Type B pancreatic cell (in vitro differentiated cells): ENCODE measurements at regions not wholly inside any gene's neighbourhood (a gene's known extent, or its start where the extent isn't known, plus 50 kb on each side); places are given as distances from the start of the nearest gene placed in this dataset.

Experiments
- DNase-seq: peaks from one replicate; pipeline ENCODE4 v3.0.0; 2021; ENCODE audit warnings: mixed read lengths; ENCODE audit not compliant: unreplicated experiment; ENCODE audit errors: extremely low spot score
- H3K27ac Mint-ChIP-seq: 2 replicates; pipeline ENCODE4 v1.8.0; 2021; ENCODE audit warnings: mild to moderate bottlenecking, mixed read lengths
- H3K27me3 Mint-ChIP-seq: 2 replicates; pipeline ENCODE4 v1.8.0; 2021; ENCODE audit warnings: mixed read lengths
- H3K36me3 Mint-ChIP-seq: 2 replicates; pipeline ENCODE4 v1.8.0; 2021; ENCODE audit warnings: mixed read lengths
- H3K4me1 Mint-ChIP-seq: one replicate; pipeline ENCODE4 v1.8.0; 2021; ENCODE audit warnings: mixed read lengths; ENCODE audit not compliant: unreplicated experiment
- H3K4me3 Mint-ChIP-seq: 2 replicates; pipeline ENCODE4 v1.8.0; 2021; ENCODE audit warnings: mild to moderate bottlenecking, mixed read lengths
- H3K9me3 Mint-ChIP-seq: 2 replicates; pipeline ENCODE4 v1.8.0; 2021; ENCODE audit warnings: mixed read lengths
- CTCF ChIP-seq: fragments of 200-600 bp; sonication (generic); conservative IDR thresholded peaks from 2 replicates; pipeline ENCODE4 v1.5.0; 2021; ENCODE audit warnings: antibody characterized with exemption, mild to moderate bottlenecking

- no peak overlapping the region for H3K4me3 Mint-ChIP-seq
- no peaks in the 10 kb centered on the region for H3K36me3 Mint-ChIP-seq
- no peak overlapping the region for H3K27ac Mint-ChIP-seq
- no peaks in the 10 kb centered on the region for H3K27me3 Mint-ChIP-seq
- no peaks in the 10 kb centered on the region for H3K9me3 Mint-ChIP-seq
- no peak for TF ChIP-seq CTCF
- DNase-seq: no peak
- no peaks in the 10 kb centered on the region for H3K4me1 Mint-ChIP-seq
Measured at GRCh38 chr7:18341756-18342155, 153.8 kb upstream of the HDAC9 start.

- Mint-ChIP-seq H3K27me3 (no peaks in the 10 kb centered on the region), H3K4me3 (no peak overlapping the region), H3K9me3 (no peaks in the 10 kb centered on the region), H3K36me3 (no peaks in the 10 kb centered on the region), H3K4me1 (no peaks in the 10 kb centered on the region), H3K27ac (no peak overlapping the region)
- TF ChIP-seq CTCF: no peak
- DNase-seq: no peak
Measured at GRCh38 chr7:18343047-18343446, 152.5 kb upstream of the HDAC9 start.

GRCh38 chr7:18344536-18344935 is 151.0 kb upstream of the HDAC9 start:
- Mint-ChIP-seq H3K27ac (no peak overlapping the region), H3K4me1 (no peaks in the 10 kb centered on the region), H3K9me3 (no peaks in the 10 kb centered on the region), H3K27me3 (no peaks in the 10 kb centered on the region), H3K4me3 (no peak overlapping the region), H3K36me3 (no peaks in the 10 kb centered on the region)
- DNase-seq: no peak
- no peak for TF ChIP-seq CTCF

GRCh38 chr7:18345641-18346234 is 149.8 kb upstream of the HDAC9 start:
- Mint-ChIP-seq H3K9me3 (no peaks in the 10 kb centered on the region), H3K4me3 (no peak overlapping the region), H3K27ac (no peak overlapping the region), H3K27me3 (no peaks in the 10 kb centered on the region), H3K36me3 (no peaks in the 10 kb centered on the region), H3K4me1 (no peaks in the 10 kb centered on the region)
- DNase-seq: no peak
- peak; percentile 94 for TF ChIP-seq CTCF

GRCh38 chr7:18347170-18347569 is 148.4 kb upstream of the HDAC9 start:
- TF ChIP-seq CTCF: no peak
- H3K9me3 Mint-ChIP-seq: no peaks in the 10 kb centered on the region
- no peaks in the 10 kb centered on the region for H3K36me3 Mint-ChIP-seq
- no peaks in the 10 kb centered on the region for H3K27me3 Mint-ChIP-seq
- H3K4me1 Mint-ChIP-seq: peaks cover 2% of the 10 kb centered on the region
- no peak overlapping the region for H3K4me3 Mint-ChIP-seq
- DNase-seq: no peak
- no peak overlapping the region for H3K27ac Mint-ChIP-seq

GRCh38 chr7:18350678-18351077 is 144.9 kb upstream of the HDAC9 start:
- Mint-ChIP-seq H3K36me3 (no peaks in the 10 kb centered on the region), H3K27me3 (no peaks in the 10 kb centered on the region), H3K4me1 (peaks cover 25% of the 10 kb centered on the region), H3K4me3 (no peak overlapping the region), H3K9me3 (no peaks in the 10 kb centered on the region), H3K27ac (no peak overlapping the region)
- no peak for TF ChIP-seq CTCF
- no peak for DNase-seq
